DND-41 (cell line): ENCODE measurements at regions not wholly inside any gene's neighbourhood (a gene's known extent, or its start where the extent isn't known, plus 50 kb on each side); places are given as distances from the start of the nearest gene placed in this dataset.

Experiments
- EZH2 ChIP-seq: IDR thresholded peaks from 3 replicates; pipeline ENCODE4 v1.6.1; 2012; ENCODE audit warnings: borderline replicate concordance, low read depth, mild to moderate bottlenecking, moderate library complexity, low read length, inconsistent platforms; ENCODE audit not compliant: severe bottlenecking
- TF ChIP-seq, protein P1 (sequence below): IDR thresholded peaks from 2 replicates; pipeline ENCODE4 v1.5.1; 2012; ENCODE audit warnings: borderline replicate concordance, low read length, moderate library complexity, mild to moderate bottlenecking; ENCODE audit not compliant: poor library complexity, severe bottlenecking; ENCODE audit errors: extremely low read depth

DNA sequence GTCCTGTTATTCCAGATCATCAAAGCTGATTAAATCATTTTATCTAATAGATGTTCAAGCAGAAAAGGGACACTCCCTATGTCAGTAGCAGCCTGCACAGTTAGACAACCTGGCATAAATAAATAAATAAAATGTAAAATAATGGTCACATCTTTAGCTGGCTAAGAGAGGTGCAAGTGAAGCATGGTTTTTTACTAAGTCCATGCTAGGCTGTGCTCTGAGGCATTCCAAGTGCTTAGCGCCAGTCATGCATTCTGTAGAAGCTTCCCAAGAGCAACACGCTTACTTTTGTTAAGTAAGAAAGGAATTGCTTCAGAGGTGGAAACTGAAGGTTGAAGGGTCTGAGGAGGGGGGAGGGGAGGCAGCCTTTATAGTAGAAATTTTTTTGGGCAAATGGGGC is 351.2 kb downstream of the CDH2 start:
- TF ChIP-seq, protein P1, sequence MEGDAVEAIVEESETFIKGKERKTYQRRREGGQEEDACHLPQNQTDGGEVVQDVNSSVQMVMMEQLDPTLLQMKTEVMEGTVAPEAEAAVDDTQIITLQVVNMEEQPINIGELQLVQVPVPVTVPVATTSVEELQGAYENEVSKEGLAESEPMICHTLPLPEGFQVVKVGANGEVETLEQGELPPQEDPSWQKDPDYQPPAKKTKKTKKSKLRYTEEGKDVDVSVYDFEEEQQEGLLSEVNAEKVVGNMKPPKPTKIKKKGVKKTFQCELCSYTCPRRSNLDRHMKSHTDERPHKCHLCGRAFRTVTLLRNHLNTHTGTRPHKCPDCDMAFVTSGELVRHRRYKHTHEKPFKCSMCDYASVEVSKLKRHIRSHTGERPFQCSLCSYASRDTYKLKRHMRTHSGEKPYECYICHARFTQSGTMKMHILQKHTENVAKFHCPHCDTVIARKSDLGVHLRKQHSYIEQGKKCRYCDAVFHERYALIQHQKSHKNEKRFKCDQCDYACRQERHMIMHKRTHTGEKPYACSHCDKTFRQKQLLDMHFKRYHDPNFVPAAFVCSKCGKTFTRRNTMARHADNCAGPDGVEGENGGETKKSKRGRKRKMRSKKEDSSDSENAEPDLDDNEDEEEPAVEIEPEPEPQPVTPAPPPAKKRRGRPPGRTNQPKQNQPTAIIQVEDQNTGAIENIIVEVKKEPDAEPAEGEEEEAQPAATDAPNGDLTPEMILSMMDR, result no peak
- no peak for TF ChIP-seq EZH2
